Pancreas (tissue), 10 donors: ENCODE measurements at regions not wholly inside any gene's neighbourhood (a gene's known extent, or its start where the extent isn't known, plus 50 kb on each side); places are given as distances from the start of the nearest gene placed in this dataset.

Experiments used
- ATAC-seq, 4 donors: fragments of 200-7000 bp; cut with Tn5 transposase; one replicate each; pipeline versions ENCODE4 v1.8.0 to v1.9.1; 2020; ENCODE audit warnings: mild to moderate bottlenecking in 4 of 4, moderate library complexity in 4 of 4
- DNase-seq, 6 donors: peaks; one replicate each; pipeline ENCODE4 v3.0.0-alpha.2; 2020
- FAIRE-seq: peaks from 2 replicates; lab custom pipeline; 2012; peaks lifted over from hg19 to GRCh38; lab: Jason Lieb, UNC
- H3K27ac ChIP-seq, 4 donors: fragments of 200-600 bp; sonication (generic); 1 replicate in 3 of 4; 2 replicates in 1 of 4; pipeline versions ENCODE4 v1.5.0 to v1.8.0; 2020
- H3K27me3 ChIP-seq, 4 donors: fragments of 200-600 bp; one replicate each; pipeline ENCODE4 v1.8.0; 2021
- H3K36me3 ChIP-seq, 3 donors: fragments of 200-600 bp; sonication (generic) in 1 of 3; one replicate each; pipeline versions ENCODE4 v1.5.0 to v1.8.0; 2020 to 2021
- H3K4me1 ChIP-seq, 3 donors: fragments of 200-600 bp; one replicate each; pipeline ENCODE4 v1.8.0; 2021
- H3K4me3 ChIP-seq, 4 donors: fragments of 200-600 bp; sonication (generic) in 2 of 4; one replicate each; pipeline versions ENCODE4 v1.5.0 to v1.8.0; 2020 to 2021
- H3K9me3 ChIP-seq, 4 donors: fragments of 200-600 bp; one replicate each; pipeline ENCODE4 v1.8.0; 2021
- CTCF ChIP-seq, 4 donors: fragments of 200-600 bp; sonication (generic) in 3 of 4; IDR thresholded peaks; one replicate each; pipeline versions ENCODE4 v1.5.0 to v1.8.0; 2021; ENCODE audit warnings: antibody characterized with exemption in 4 of 4
- WGBS, 2 donors: extraction: QIAGEN DNeasy Blood & Tissue Kit; methylation state at CpG; one replicate each; pipeline ENCODE4 v1.1.7; 2013; 5-methylcytosine and 5-hydroxymethylcytosine counted together
- intact Hi-C, 3 donors: fragments of 100-400 bp; cut with DNase I; formaldehyde crosslinking; loops; one replicate each; pipeline versions ENCODE4 v1.11.1 to v1.14.2; 2022
- donor health status: healthy with polysubstance abuse.
- donor health status: DM: no; HTN: no; CAD: no; lungs with moderate emphysema.
- donor health status: DM: no; HTN: no; CAD: no.
- donor health status: control.
- donor health status: control.
- donor health status: Bipolar disorder and iron deficiency.
- donor health status: DM: yes; HTN: yes; CAD: no.
- donor health status: DM: no; HTN: no; CAD: no.
- donor health status: DM: no; HTN: no; CAD: no.
- donor health status: DM: yes; HTN: yes; CAD: no.

- Histone ChIP-seq H3K9me3 (no peaks in the 10 kb centered on the region), H3K36me3 (no peaks in the 10 kb centered on the region), H3K4me1 (peaks cover 0 to 12% (median 6%) of the 10 kb centered on the region in 3 donors), H3K4me3 (no peak overlapping the region), H3K27me3 (no peaks in the 10 kb centered on the region), H3K27ac (peak overlapping the region in 1 of 4 donors; percentile 6)
- DNase-seq (no peak), FAIRE-seq (no peak), ATAC-seq (peak in 1 of 4 donors; percentile 20)
- no peak for TF ChIP-seq CTCF (IDR thresholded peaks at IDR 0.05)
- intact Hi-C loops: no loop called here
- 21 to 40% methylated on average over 2 of the region's 2 CpGs for WGBS, 2 donors
These were observed 63.9 kb downstream of the CCDC71L start for GRCh38 chr7:106597014-106597413.

GRCh38 chr7:106595922-106596321, 65.0 kb downstream of the CCDC71L start:
- Histone ChIP-seq H3K9me3 (no peaks in the 10 kb centered on the region), H3K36me3 (no peaks in the 10 kb centered on the region), H3K4me3 (no peak overlapping the region), H3K27ac (no peak overlapping the region), H3K4me1 (peaks cover 0 to 12% (median 6%) of the 10 kb centered on the region in 3 donors), H3K27me3 (no peaks in the 10 kb centered on the region)
- DNase-seq (no peak), ATAC-seq (no peak), FAIRE-seq (no peak)
- 91 to 95% methylated on average over 3 of the region's 3 CpGs for WGBS, 2 donors
- intact Hi-C loops: no loop called here
- TF ChIP-seq CTCF (IDR thresholded peaks at IDR 0.05): no peak

GRCh38 chr7:106593028-106593417, 67.9 kb downstream of the CCDC71L start:
- H3K27ac ChIP-seq: no peak overlapping the region
- intact Hi-C loops: no loop called here
- no peak overlapping the region for H3K4me3 ChIP-seq
- H3K4me1 ChIP-seq: peaks cover 0 to 10% (median 6%) of the 10 kb centered on the region in 3 donors
- DNase-seq (no peak), ATAC-seq (no peak), FAIRE-seq (no peak)
- no peaks in the 10 kb centered on the region for H3K9me3 ChIP-seq
- TF ChIP-seq CTCF (IDR thresholded peaks at IDR 0.05): no peak
- H3K27me3 ChIP-seq: no peaks in the 10 kb centered on the region
- no peaks in the 10 kb centered on the region for H3K36me3 ChIP-seq
- WGBS, 2 donors: 86 to 90% methylated on average over 2 of the region's 2 CpGs

GRCh38 chr7:106592282-106593027, 68.5 kb downstream of the CCDC71L start:
- peak overlapping the region in 1 of 4 donors; percentile 12 for H3K27ac ChIP-seq

More at GRCh38 chr7:106592282-106593027, 68.5 kb downstream of the CCDC71L start:
- WGBS, 2 donors: 21 to 28% methylated on average over 1 of the region's 1 CpG
- Histone ChIP-seq H3K27me3 (no peaks in the 10 kb centered on the region), H3K36me3 (no peaks in the 10 kb centered on the region), H3K4me3 (no peak overlapping the region), H3K9me3 (no peaks in the 10 kb centered on the region), H3K4me1 (peaks cover 0 to 6% (median 6%) of the 10 kb centered on the region in 3 donors)
- FAIRE-seq (no peak), DNase-seq (peak in 3 of 6 donors; percentile 30 to 53 (median 44)), ATAC-seq (peak; percentile 92 to 96 (median 92))
- TF ChIP-seq CTCF (IDR thresholded peaks at IDR 0.05): no peak
- intact Hi-C loops: no loop called here
